A673 (cell line): ENCODE measurements at regions not wholly inside any gene's neighbourhood (a gene's known extent, or its start where the extent isn't known, plus 50 kb on each side); places are given as distances from the start of the nearest gene placed in this dataset.

Source experiments
- BruUV-seq: library from RNA; stranded (reverse); fragments of 400-500 nt; replicated peaks from 2 replicates; lab custom pipeline; 2021; lab: Mats Ljungman, UMichigan
- CTCF ChIA-PET: fragments of 300-600 bp; sonication (Branson Sonifier 250); formaldehyde crosslinking; loops from one replicate; lab custom pipeline; 2022; ENCODE audit warnings: antibody characterized with exemption; lab: Charles Lee
- POLR2A ChIA-PET: fragments of 300-600 bp; sonication (Branson Sonifier 250); formaldehyde crosslinking; loops from one replicate; lab custom pipeline; 2022; ENCODE audit warnings: antibody characterized with exemption; ENCODE audit not compliant: low non-redundant PET; lab: Charles Lee
- DNase-seq: peaks from one replicate; pipeline ENCODE4 v3.0.0-alpha.2; 2015; ENCODE audit warnings: low spot score
- H3K27ac ChIP-seq: fragments of 200-600 bp; sonication (generic); 2 replicates; pipeline ENCODE4 v1.5.1; 2016; ENCODE audit warnings: mixed run types, low read depth, mild to moderate bottlenecking, mixed read lengths, antibody characterized with exemption, low read length; ENCODE audit not compliant: poor library complexity, severe bottlenecking
- H3K27me3 ChIP-seq: fragments of 200-600 bp; sonication (generic); replicated peaks from 2 replicates; pipeline ENCODE4 v1.6.1; 2017; ENCODE audit warnings: mixed run types, low read depth, mild to moderate bottlenecking, mixed read lengths, antibody characterized with exemption, low read length; ENCODE audit not compliant: insufficient read depth, poor library complexity
- H3K36me3 ChIP-seq: fragments of 200-600 bp; sonication (generic); 2 replicates; pipeline ENCODE4 v1.6.1; 2016; ENCODE audit warnings: mixed run types, mild to moderate bottlenecking, mixed read lengths, antibody characterized with exemption, low read length; ENCODE audit not compliant: insufficient read depth, poor library complexity, severe bottlenecking
- H3K4me1 ChIP-seq: fragments of 200-600 bp; sonication (generic); 2 replicates; pipeline ENCODE4 v1.6.1; 2017; ENCODE audit warnings: mixed run types, mild to moderate bottlenecking, mixed read lengths, antibody characterized with exemption, low read length; ENCODE audit not compliant: insufficient read depth, poor library complexity, severe bottlenecking
- H3K4me3 ChIP-seq: fragments of 200-600 bp; sonication (generic); 2 replicates; pipeline ENCODE4 v1.5.1; 2016; ENCODE audit warnings: low read depth, mixed run types, mild to moderate bottlenecking, mixed read lengths, low read length; ENCODE audit not compliant: poor library complexity, severe bottlenecking
- H3K9me3 ChIP-seq: fragments of 200-600 bp; sonication (generic); 2 replicates; pipeline ENCODE4 v1.6.1; 2016; ENCODE audit warnings: mixed run types, low read depth, mild to moderate bottlenecking, mixed read lengths, antibody characterized with exemption, low read length; ENCODE audit not compliant: poor library complexity, severe bottlenecking
- EZH2 ChIP-seq: fragments of 200-600 bp; sonication (generic); IDR thresholded peaks from 2 replicates; pipeline ENCODE4 v1.6.1; 2017; ENCODE audit warnings: borderline replicate concordance, low read depth, mild to moderate bottlenecking, mixed read lengths, antibody characterized with exemption, low read length; ENCODE audit not compliant: poor library complexity, severe bottlenecking
- intact Hi-C: fragments of 100-400 bp; cut with micrococcal nuclease; formaldehyde crosslinking; loops from one replicate; pipeline ENCODE4 v1.10.0; 2022; ENCODE audit not compliant: unreplicated experiment
- TF ChIP-seq, protein P1 (sequence below): fragments of 300-800, 200-600 bp; sonication (generic); conservative IDR thresholded peaks from 2 replicates; pipeline ENCODE4 v1.5.1; 2017; ENCODE audit warnings: low read depth, mild to moderate bottlenecking, antibody characterized with exemption, low read length, moderate library complexity, mixed read lengths

- no TSS peak for BruUV-seq
- no peaks in the 10 kb centered on the region for H3K9me3 ChIP-seq
- TF ChIP-seq EZH2 = no peak
- TF ChIP-seq, protein P1, sequence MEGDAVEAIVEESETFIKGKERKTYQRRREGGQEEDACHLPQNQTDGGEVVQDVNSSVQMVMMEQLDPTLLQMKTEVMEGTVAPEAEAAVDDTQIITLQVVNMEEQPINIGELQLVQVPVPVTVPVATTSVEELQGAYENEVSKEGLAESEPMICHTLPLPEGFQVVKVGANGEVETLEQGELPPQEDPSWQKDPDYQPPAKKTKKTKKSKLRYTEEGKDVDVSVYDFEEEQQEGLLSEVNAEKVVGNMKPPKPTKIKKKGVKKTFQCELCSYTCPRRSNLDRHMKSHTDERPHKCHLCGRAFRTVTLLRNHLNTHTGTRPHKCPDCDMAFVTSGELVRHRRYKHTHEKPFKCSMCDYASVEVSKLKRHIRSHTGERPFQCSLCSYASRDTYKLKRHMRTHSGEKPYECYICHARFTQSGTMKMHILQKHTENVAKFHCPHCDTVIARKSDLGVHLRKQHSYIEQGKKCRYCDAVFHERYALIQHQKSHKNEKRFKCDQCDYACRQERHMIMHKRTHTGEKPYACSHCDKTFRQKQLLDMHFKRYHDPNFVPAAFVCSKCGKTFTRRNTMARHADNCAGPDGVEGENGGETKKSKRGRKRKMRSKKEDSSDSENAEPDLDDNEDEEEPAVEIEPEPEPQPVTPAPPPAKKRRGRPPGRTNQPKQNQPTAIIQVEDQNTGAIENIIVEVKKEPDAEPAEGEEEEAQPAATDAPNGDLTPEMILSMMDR = no peak
- POLR2A ChIA-PET = no interaction called here
- no peak for DNase-seq
- no peaks in the 10 kb centered on the region for H3K27me3 ChIP-seq
- no peaks in the 10 kb centered on the region for H3K36me3 ChIP-seq
- no peak overlapping the region for H3K27ac ChIP-seq
- no peak overlapping the region for H3K4me3 ChIP-seq
- peaks cover 18% of the 10 kb centered on the region for H3K4me1 ChIP-seq
- intact Hi-C loops = no loop called here
- CTCF ChIA-PET = no interaction called here
Observed at GRCh38 chr12:90262251-90262650, 553.6 kb upstream of the ATP2B1 start.

DNA sequence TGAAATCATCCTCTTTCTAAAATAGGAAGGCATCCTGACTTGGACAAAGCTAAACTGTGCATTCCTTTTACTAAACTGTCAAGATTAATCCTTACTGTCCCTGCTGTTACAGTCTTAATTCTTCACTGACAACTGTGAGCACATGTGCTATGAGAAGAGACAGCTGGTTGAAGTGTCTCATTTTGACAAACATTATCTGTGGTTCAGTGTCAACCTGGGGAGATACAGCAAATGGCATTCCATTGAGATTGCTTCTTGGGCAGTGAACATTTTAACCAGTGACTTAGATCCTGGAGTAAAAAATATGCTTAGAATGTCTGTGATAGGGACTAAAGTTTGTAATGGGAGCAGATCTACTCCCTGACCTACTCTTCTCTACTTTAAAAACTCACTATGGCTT lies 552.6 kb upstream of the ATP2B1 start:
- no peak overlapping the region for H3K4me3 ChIP-seq
- H3K4me1 ChIP-seq = peaks cover 18% of the 10 kb centered on the region
- ChIA-PET CTCF (no interaction called here), POLR2A (no interaction called here)
- DNase-seq = peak; percentile 63
- no peaks in the 10 kb centered on the region for H3K27me3 ChIP-seq
- H3K27ac ChIP-seq = no peak overlapping the region
- no peaks in the 10 kb centered on the region for H3K36me3 ChIP-seq
- TF ChIP-seq, protein P1 = no peak
- TF ChIP-seq EZH2 = no peak
- H3K9me3 ChIP-seq = no peaks in the 10 kb centered on the region
- intact Hi-C loops = no loop called here
- no TSS peak for BruUV-seq

GRCh38 chr12:90260136-90260535 lies 551.5 kb upstream of the ATP2B1 start:
- Histone ChIP-seq H3K36me3 (no peaks in the 10 kb centered on the region), H3K27me3 (no peaks in the 10 kb centered on the region), H3K4me1 (peaks cover 18% of the 10 kb centered on the region), H3K27ac (no peak overlapping the region), H3K9me3 (no peaks in the 10 kb centered on the region), H3K4me3 (no peak overlapping the region)
- POLR2A ChIA-PET = no interaction called here
- DNase-seq = no peak
- BruUV-seq = no TSS peak
- intact Hi-C loops = no loop called here
- CTCF ChIA-PET = no interaction called here
- TF ChIP-seq, protein P1 = no peak
- no peak for TF ChIP-seq EZH2
